ENCODE measurements at regions not wholly inside any gene's neighbourhood (a gene's known extent, or its start where the extent isn't known, plus 50 kb on each side); places are given as distances from the start of the nearest gene placed in this dataset.
"Not testable (repeated sequence)": the region's sequence is repeated elsewhere in the genome, so short reads cannot be mapped to it uniquely, and the experiment has no call there.

GRCh38 chr7:8831376-8831775 lies 398.0 kb downstream of the NXPH1 start:
- no peak overlapping the region for H3K4me3 ChIP-seq (ENCODE audit: control insufficient read depth, low read depth, low read length)
- TF ChIP-seq CTCF (IDR thresholded peaks at IDR 0.05; ENCODE audit: control insufficient read depth, insufficient read depth, low read depth, low read length, missing control alignments) = no peak
- DNase-seq (ENCODE audit: low read depth) = no peak

- no peak overlapping the region for H3K4me3 ChIP-seq (ENCODE audit: control insufficient read depth, low read depth, low read length)
- TF ChIP-seq CTCF (IDR thresholded peaks at IDR 0.05; ENCODE audit: control insufficient read depth, insufficient read depth, low read depth, low read length, missing control alignments) = no peak
- no peak for DNase-seq (ENCODE audit: low read depth)
Measured at GRCh38 chr7:8833355-8833754, 399.9 kb downstream of the NXPH1 start.

- no peak for TF ChIP-seq CTCF (IDR thresholded peaks at IDR 0.05; ENCODE audit: control insufficient read depth, insufficient read depth, low read depth, low read length, missing control alignments)
- no peak overlapping the region for H3K4me3 ChIP-seq (ENCODE audit: control insufficient read depth, low read depth, low read length)
- no peak for DNase-seq (ENCODE audit: low read depth)
Measured at GRCh38 chr7:8841171-8841570, 407.8 kb downstream of the NXPH1 start.

GRCh38 chr7:8871716-8872115 lies 438.3 kb downstream of the NXPH1 start:
- H3K4me3 ChIP-seq (ENCODE audit: control insufficient read depth, low read depth, low read length) = no peak overlapping the region
- DNase-seq (ENCODE audit: low read depth) = no peak
- no peak for TF ChIP-seq CTCF (IDR thresholded peaks at IDR 0.05; ENCODE audit: control insufficient read depth, insufficient read depth, low read depth, low read length, missing control alignments)

GRCh38 chr7:8881916-8882315 lies 448.5 kb downstream of the NXPH1 start:
- DNase-seq (ENCODE audit: low read depth) = no peak
- no peak overlapping the region for H3K4me3 ChIP-seq (ENCODE audit: control insufficient read depth, low read depth, low read length)
- TF ChIP-seq CTCF (IDR thresholded peaks at IDR 0.05; ENCODE audit: control insufficient read depth, insufficient read depth, low read depth, low read length, missing control alignments) = no peak

- no peak for DNase-seq (ENCODE audit: low read depth)
- no peak for TF ChIP-seq CTCF (IDR thresholded peaks at IDR 0.05; ENCODE audit: control insufficient read depth, insufficient read depth, low read depth, low read length, missing control alignments)
- no peak overlapping the region for H3K4me3 ChIP-seq (ENCODE audit: control insufficient read depth, low read depth, low read length)
Measured at GRCh38 chr7:8885480-8886000, 452.1 kb downstream of the NXPH1 start.

GRCh38 chr7:8890346-8890745 lies 456.9 kb downstream of the NXPH1 start:
- not testable (repeated sequence) for H3K4me3 ChIP-seq (ENCODE audit: control insufficient read depth, low read depth, low read length)

More at GRCh38 chr7:8890346-8890745, 456.9 kb downstream of the NXPH1 start:
- DNase-seq (ENCODE audit: low read depth) = not testable (repeated sequence)

All from AG09309 (cell line).